Gastrocnemius medialis (tissue), 4 donors: ENCODE measurements at regions not wholly inside any gene's neighbourhood (a gene's known extent, or its start where the extent isn't known, plus 50 kb on each side); places are given as distances from the start of the nearest gene placed in this dataset.

Source experiments
- POLR2A ChIP-seq, 2 donors: fragments of 450-650 bp; IDR thresholded peaks; one replicate each; pipeline ENCODE4 v1.6.1; 2017; ENCODE audit warnings: antibody characterized with exemption in 2 of 2, mild to moderate bottlenecking in 2 of 2, moderate library complexity in 2 of 2
- TF ChIP-seq, protein P1 (sequence below), 5 experiments: fragments of 450-650 bp in 3 of 5; fragments of 200-600 bp in 2 of 5; sonication (generic) in 2 of 5; IDR thresholded peaks in 4 of 5; conservative IDR thresholded peaks in 1 of 5; 1 replicate in 4 of 5; 2 replicates in 1 of 5; pipeline ENCODE4 v1.5.1; 2016 to 2019; ENCODE audit warnings: antibody characterized with exemption in 5 of 5, mild to moderate bottlenecking in 3 of 5, moderate library complexity in 3 of 5

- TF ChIP-seq, protein P1, sequence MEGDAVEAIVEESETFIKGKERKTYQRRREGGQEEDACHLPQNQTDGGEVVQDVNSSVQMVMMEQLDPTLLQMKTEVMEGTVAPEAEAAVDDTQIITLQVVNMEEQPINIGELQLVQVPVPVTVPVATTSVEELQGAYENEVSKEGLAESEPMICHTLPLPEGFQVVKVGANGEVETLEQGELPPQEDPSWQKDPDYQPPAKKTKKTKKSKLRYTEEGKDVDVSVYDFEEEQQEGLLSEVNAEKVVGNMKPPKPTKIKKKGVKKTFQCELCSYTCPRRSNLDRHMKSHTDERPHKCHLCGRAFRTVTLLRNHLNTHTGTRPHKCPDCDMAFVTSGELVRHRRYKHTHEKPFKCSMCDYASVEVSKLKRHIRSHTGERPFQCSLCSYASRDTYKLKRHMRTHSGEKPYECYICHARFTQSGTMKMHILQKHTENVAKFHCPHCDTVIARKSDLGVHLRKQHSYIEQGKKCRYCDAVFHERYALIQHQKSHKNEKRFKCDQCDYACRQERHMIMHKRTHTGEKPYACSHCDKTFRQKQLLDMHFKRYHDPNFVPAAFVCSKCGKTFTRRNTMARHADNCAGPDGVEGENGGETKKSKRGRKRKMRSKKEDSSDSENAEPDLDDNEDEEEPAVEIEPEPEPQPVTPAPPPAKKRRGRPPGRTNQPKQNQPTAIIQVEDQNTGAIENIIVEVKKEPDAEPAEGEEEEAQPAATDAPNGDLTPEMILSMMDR (IDR thresholded peaks at IDR 0.05 in 4 of 5, conservative IDR thresholded peaks at IDR 0.05 in 1 of 5) = no peak
- no peak for TF ChIP-seq POLR2A (IDR thresholded peaks at IDR 0.05)
Measured at GRCh38 chr2:58973811-58974281, 732.7 kb upstream of the FANCL start.
